K562 (cell line): ENCODE measurements at regions not wholly inside any gene's neighbourhood (a gene's known extent, or its start where the extent isn't known, plus 50 kb on each side); places are given as distances from the start of the nearest gene placed in this dataset.

Source experiments
- CTCF ChIP-seq, 3 experiments: IDR thresholded peaks in 2 of 3; conservative IDR thresholded peaks in 1 of 3; 2 replicates each; pipeline ENCODE4 v1.5.1; 2011 to 2012; ENCODE audit warnings: low read length in 3 of 3, mild to moderate bottlenecking in 3 of 3, control low read depth in 2 of 3, improper control_type of control experiment in 1 of 3, inconsistent platforms in 1 of 3, low read depth in 1 of 3, mixed read lengths in 1 of 3, moderate library complexity in 1 of 3; ENCODE audit not compliant: insufficient read depth in 2 of 3
- SIRT6 ChIP-seq: IDR thresholded peaks from one replicate; pipeline ENCODE4 v1.6.1; 2012; ENCODE audit warnings: low read depth, mild to moderate bottlenecking, control low read depth, inconsistent platforms, low read length, moderate library complexity
- TBP ChIP-seq: optimal IDR thresholded peaks from 2 replicates; pipeline ENCODE3; 2011; ENCODE audit warnings: low read depth, low read length, improper control_type of control experiment

GRCh38 chr4:153084224-153084979 is 119.8 kb upstream of the TRIM2 start:
- TF ChIP-seq CTCF (IDR thresholded peaks at IDR 0.05 in 2 of 3, conservative IDR thresholded peaks at IDR 0.05 in 1 of 3; ENCODE audit: insufficient read depth in 2 of 3, low read depth in 1 of 3, low read length in 3 of 3) (no peak), SIRT6 (no peak), TBP (no peak)
